Testis (tissue), 2 donors: ENCODE measurements at regions not wholly inside any gene's neighbourhood (a gene's known extent, or its start where the extent isn't known, plus 50 kb on each side); places are given as distances from the start of the nearest gene placed in this dataset.

Source experiments
- CTCF ChIP-seq, 3 experiments: fragments of 450-650 bp in 2 of 3; fragments of 200-600 bp in 1 of 3; sonication (generic) in 1 of 3; IDR thresholded peaks; one replicate each; pipeline ENCODE4 v1.5.1; 2016 to 2019; ENCODE audit warnings: antibody characterized with exemption in 3 of 3, mild to moderate bottlenecking in 2 of 3, moderate library complexity in 1 of 3
- POLR2A ChIP-seq: fragments of 450-650 bp; IDR thresholded peaks from one replicate; pipeline ENCODE4 v1.6.1; 2017; ENCODE audit warnings: antibody characterized with exemption, mild to moderate bottlenecking, moderate library complexity

- TF ChIP-seq CTCF (IDR thresholded peaks at IDR 0.05), result no peak
- no peak for TF ChIP-seq POLR2A
Measured at GRCh38 chr5:161047024-161047423, 195.0 kb upstream of the ATP10B start.
